ENCODE measurements at regions not wholly inside any gene's neighbourhood (a gene's known extent, or its start where the extent isn't known, plus 50 kb on each side); places are given as distances from the start of the nearest gene placed in this dataset.
"Not testable (repeated sequence)": the region's sequence is repeated elsewhere in the genome, so short reads cannot be mapped to it uniquely, and the experiment has no call there.

DNA sequence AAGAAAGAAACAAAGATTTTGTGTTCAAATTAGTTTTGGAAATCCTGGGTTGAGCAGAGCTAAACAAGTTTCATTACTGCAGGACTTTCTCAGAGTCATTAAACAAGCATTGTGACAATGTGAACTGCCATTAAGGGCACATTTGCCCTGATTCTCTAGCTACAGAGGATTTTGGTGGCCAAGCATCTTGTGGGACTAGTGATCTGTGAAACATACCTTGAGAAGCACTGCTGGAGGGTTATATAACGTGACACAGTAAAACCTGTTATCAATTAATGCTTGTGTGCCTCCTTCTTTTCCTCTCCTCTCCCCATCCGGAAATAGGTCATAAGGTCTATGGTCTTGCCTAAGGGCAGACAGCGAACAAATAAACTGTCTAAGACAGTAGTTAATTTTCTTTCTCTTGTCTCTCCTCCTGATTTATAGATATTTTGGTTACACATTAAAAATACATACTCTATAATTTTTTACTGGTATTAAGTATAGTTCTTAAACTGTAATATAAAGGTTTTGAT lies 167.3 kb upstream of the NANOGP8 start:
- Histone ChIP-seq H3K4me3 (ENCODE audit: extremely low read depth, insufficient read depth, low read length, poor library complexity, severe bottlenecking) (no peak overlapping the region), H3K36me3 (ENCODE audit: control insufficient read depth, insufficient read depth, low read length) (no peaks in the 10 kb centered on the region), H3K9me3 (ENCODE audit: control insufficient read depth, low read length) (no peaks in the 10 kb centered on the region), H3K4me1 (ENCODE audit: control insufficient read depth, insufficient read depth, low read length, poor library complexity, severe bottlenecking) (no peaks in the 10 kb centered on the region), H3K27ac (ENCODE audit: low read depth, low read length, severe bottlenecking) (no peak overlapping the region)
- WGBS, 2 experiments (ENCODE audit: insufficient coverage in 2 of 2): 75 to 100% methylated on average over 1 to 2 of the region's 3 CpGs

DNA sequence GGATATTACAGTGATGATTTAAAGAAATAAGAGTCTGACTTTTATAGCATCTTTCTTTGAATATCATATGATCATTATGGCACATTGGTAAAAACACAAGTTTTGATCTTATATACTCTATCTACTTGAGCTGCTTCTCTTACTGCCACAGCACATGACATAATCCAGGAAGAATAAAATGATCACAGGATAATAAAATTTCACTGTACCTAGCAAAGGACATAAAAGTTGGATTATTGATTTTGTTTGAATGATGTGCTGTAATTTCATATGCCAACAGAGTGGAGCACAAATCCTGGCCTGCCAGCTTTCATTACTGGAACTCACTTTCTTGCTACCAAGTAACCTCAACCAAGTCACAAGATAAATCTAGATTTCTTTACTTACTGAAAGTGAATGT lies 162.1 kb upstream of the NANOGP8 start:
- no peak overlapping the region for H3K4me3 ChIP-seq (ENCODE audit: extremely low read depth, insufficient read depth, low read length, poor library complexity, severe bottlenecking)
- no peaks in the 10 kb centered on the region for H3K9me3 ChIP-seq (ENCODE audit: control insufficient read depth, low read length)

DNA sequence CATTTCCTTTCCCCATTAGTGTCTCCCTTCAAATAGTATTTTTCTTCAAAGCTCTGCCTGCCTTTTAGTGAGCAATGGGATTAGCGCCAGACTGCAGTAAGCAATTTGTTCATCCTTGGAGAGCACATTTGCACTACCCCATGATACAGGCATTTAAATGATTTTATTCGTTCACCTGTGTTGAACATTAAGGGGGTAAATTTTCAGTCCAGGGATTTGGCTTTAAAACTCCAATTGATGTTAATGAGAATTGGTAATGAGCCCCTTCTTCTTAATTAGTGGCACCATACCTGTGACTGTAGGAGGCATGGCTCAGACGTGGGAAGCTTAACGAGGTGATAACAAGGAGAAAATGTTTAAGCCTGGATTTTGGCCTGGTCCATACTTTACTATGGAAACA lies 161.4 kb upstream of the NANOGP8 start:
- H3K36me3 ChIP-seq (ENCODE audit: control insufficient read depth, insufficient read depth, low read length): no peaks in the 10 kb centered on the region
- H3K4me3 ChIP-seq (ENCODE audit: extremely low read depth, insufficient read depth, low read length, poor library complexity, severe bottlenecking): no peak overlapping the region
- H3K4me1 ChIP-seq (ENCODE audit: control insufficient read depth, insufficient read depth, low read length, poor library complexity, severe bottlenecking): no peaks in the 10 kb centered on the region
- 72% methylated on average over 2 of the region's 4 CpGs; no CpG with 5 or more reads in 1 of the 2 experiments for WGBS, 2 experiments (ENCODE audit: insufficient coverage in 2 of 2)
- H3K9me3 ChIP-seq (ENCODE audit: control insufficient read depth, low read length): no peaks in the 10 kb centered on the region
- no peak overlapping the region for H3K27ac ChIP-seq (ENCODE audit: low read depth, low read length, severe bottlenecking)

More for the DNA sequence above, 162.1 kb upstream of the NANOGP8 start:
- H3K27ac ChIP-seq (ENCODE audit: low read depth, low read length, severe bottlenecking): no peak overlapping the region
- H3K4me1 ChIP-seq (ENCODE audit: control insufficient read depth, insufficient read depth, low read length, poor library complexity, severe bottlenecking): no peaks in the 10 kb centered on the region
- H3K36me3 ChIP-seq (ENCODE audit: control insufficient read depth, insufficient read depth, low read length): no peaks in the 10 kb centered on the region

DNA sequence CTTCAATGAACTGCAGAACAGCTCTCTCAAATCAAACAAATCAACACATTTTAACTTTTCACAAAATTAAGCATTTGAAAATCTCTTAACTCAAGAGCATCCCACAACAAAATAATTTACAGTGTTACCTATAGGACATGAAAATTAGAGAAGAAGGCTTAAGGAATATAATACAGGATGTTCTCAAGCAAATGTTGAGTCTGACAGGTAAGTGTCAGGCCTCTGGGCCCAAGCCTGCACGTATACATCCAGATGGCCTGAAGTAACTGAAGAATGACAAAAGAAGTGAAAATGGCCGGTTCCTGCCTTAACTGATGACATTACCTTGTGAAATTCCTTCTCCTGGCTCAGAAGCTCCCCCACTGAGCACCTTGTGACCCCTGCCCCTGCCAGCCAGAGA lies 160.6 kb upstream of the NANOGP8 start:
- H3K27ac ChIP-seq (ENCODE audit: low read depth, low read length, severe bottlenecking): not testable (repeated sequence)

DNA sequence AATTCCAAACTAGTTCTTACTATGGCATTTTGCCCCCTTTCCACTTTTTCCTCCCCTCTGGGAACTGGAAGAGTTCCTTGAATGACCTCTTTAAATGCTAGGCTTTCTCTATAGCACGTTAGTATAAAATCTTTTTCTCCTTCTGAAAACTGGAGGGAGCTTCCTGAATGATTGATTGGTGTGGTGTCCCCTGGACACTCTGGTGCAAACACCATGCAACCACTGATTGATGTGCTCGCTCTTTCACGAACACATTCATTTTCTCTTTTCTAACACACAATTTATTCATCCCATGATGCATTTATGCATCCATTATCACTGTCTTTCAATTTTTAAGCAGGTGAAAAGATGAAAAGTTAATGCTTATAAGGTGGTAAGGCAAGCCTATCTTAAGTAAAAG lies 159.1 kb upstream of the NANOGP8 start:
- no peaks in the 10 kb centered on the region for H3K36me3 ChIP-seq (ENCODE audit: control insufficient read depth, insufficient read depth, low read length)
- H3K9me3 ChIP-seq (ENCODE audit: control insufficient read depth, low read length): no peaks in the 10 kb centered on the region
- no peaks in the 10 kb centered on the region for H3K4me1 ChIP-seq (ENCODE audit: control insufficient read depth, insufficient read depth, low read length, poor library complexity, severe bottlenecking)
- H3K27ac ChIP-seq (ENCODE audit: low read depth, low read length, severe bottlenecking): no peak overlapping the region
- no peak overlapping the region for H3K4me3 ChIP-seq (ENCODE audit: extremely low read depth, insufficient read depth, low read length, poor library complexity, severe bottlenecking)
- no CpG with 5 or more reads among the region's 3 CpGs for WGBS, 2 experiments (ENCODE audit: insufficient coverage in 2 of 2)

More for the DNA sequence above, 160.6 kb upstream of the NANOGP8 start:
- H3K9me3 ChIP-seq (ENCODE audit: control insufficient read depth, low read length); H3K36me3 ChIP-seq (ENCODE audit: control insufficient read depth, insufficient read depth, low read length); H3K4me1 ChIP-seq (ENCODE audit: control insufficient read depth, insufficient read depth, low read length, poor library complexity, severe bottlenecking); H3K4me3 ChIP-seq (ENCODE audit: extremely low read depth, insufficient read depth, low read length, poor library complexity, severe bottlenecking): not testable (repeated sequence)
- WGBS, 2 experiments (ENCODE audit: insufficient coverage in 2 of 2): 33% methylated on average over 1 of the region's 2 CpGs; no CpG with 5 or more reads in 1 of the 2 experiments

DNA sequence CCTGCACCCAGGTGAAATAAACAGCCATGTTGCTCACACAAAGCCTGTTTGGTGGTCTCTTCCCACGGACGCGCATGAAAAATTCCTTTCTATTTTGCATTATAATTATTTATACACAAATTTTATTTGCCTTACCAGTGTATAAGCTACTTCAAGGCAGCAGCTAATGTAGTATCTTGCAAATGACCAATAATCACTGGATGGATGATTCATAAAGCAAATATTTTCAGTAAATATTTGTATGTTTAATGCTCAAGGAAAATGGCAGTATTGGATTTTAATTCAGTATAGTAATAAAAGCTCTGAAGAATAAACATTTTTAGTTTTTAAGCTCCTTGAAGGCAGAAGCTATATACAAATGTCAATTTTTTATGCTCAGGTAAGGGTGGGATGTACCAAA lies 158.7 kb upstream of the NANOGP8 start:
- Histone ChIP-seq H3K4me1 (ENCODE audit: control insufficient read depth, insufficient read depth, low read length, poor library complexity, severe bottlenecking) (no peaks in the 10 kb centered on the region), H3K9me3 (ENCODE audit: control insufficient read depth, low read length) (no peaks in the 10 kb centered on the region), H3K36me3 (ENCODE audit: control insufficient read depth, insufficient read depth, low read length) (no peaks in the 10 kb centered on the region), H3K27ac (ENCODE audit: low read depth, low read length, severe bottlenecking) (no peak overlapping the region), H3K4me3 (ENCODE audit: extremely low read depth, insufficient read depth, low read length, poor library complexity, severe bottlenecking) (no peak overlapping the region)
- no CpG with 5 or more reads among the region's 3 CpGs for WGBS, 2 experiments (ENCODE audit: insufficient coverage in 2 of 2)

DNA sequence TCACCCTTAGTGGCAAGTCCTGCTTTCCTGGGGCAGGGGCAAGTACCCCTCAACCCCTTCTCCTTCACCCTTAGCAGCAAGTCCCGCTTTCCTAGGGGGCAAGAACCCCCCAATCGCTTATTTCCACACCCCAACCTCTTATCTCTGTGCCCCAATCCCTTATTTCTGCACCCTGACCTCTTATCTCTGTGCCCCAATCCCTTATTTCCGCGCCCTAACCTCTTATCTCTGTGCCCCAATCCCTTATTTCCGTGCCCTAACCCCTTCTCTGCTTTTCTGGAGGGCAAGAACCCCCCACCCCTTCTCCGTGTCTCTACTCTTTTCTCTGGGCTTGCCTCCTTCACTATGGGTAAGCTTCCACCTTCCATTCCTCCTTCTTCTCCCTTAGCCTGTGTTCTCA lies 154.6 kb upstream of the NANOGP8 start:
- not testable (repeated sequence) for H3K36me3 ChIP-seq (ENCODE audit: control insufficient read depth, insufficient read depth, low read length); H3K4me3 ChIP-seq (ENCODE audit: extremely low read depth, insufficient read depth, low read length, poor library complexity, severe bottlenecking); H3K4me1 ChIP-seq (ENCODE audit: control insufficient read depth, insufficient read depth, low read length, poor library complexity, severe bottlenecking); H3K27ac ChIP-seq (ENCODE audit: low read depth, low read length, severe bottlenecking); H3K9me3 ChIP-seq (ENCODE audit: control insufficient read depth, low read length)
- WGBS, 2 experiments (ENCODE audit: insufficient coverage in 2 of 2): 93% methylated on average over 3 of the region's 6 CpGs; no CpG with 5 or more reads in 1 of the 2 experiments

DNA sequence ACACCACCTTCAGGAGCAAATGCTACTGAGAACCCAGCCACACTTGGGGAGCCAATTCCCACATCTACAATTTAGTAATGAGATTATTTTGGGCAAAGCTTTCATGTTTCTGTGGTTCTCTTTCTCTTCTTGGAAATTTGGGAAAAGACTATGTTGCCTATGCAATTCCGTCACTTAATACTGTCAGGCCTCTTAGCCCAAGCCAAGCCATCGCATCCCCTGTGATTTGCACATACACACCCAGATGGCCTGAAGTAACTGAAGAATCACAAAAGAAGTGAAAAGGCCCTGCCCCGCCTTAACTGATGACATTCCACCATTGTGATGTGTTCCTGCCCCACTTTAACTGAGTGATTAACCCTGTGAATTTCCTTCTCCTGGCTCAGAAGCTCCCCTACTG lies 153.4 kb upstream of the NANOGP8 start:
- H3K27ac ChIP-seq (ENCODE audit: low read depth, low read length, severe bottlenecking); H3K4me1 ChIP-seq (ENCODE audit: control insufficient read depth, insufficient read depth, low read length, poor library complexity, severe bottlenecking); H3K4me3 ChIP-seq (ENCODE audit: extremely low read depth, insufficient read depth, low read length, poor library complexity, severe bottlenecking); H3K36me3 ChIP-seq (ENCODE audit: control insufficient read depth, insufficient read depth, low read length); H3K9me3 ChIP-seq (ENCODE audit: control insufficient read depth, low read length): not testable (repeated sequence)
- WGBS, 2 experiments (ENCODE audit: insufficient coverage in 2 of 2): 55 to 85% methylated on average over 2 of the region's 3 CpGs

DNA sequence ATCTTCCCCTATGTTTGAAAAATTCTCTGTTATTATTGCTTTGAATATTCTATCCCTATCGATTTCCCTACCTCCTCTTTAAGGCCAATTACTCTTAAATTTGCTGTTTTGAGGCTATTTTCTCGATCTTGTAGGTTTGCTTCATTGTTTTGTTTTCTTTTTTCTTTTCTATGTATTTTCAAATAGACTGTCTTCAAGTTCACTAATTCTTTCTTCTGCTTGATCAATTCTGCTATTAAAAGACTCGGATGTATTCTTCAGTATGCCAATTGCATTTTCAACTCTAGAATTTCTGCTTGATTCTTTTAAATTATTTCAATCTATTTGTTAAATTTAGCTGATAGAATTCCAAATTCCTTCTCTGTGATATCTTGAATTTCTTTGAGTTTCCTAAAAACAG lies 144.0 kb upstream of the NANOGP8 start:
- peaks cover 9% of the 10 kb centered on the region for H3K9me3 ChIP-seq (ENCODE audit: control insufficient read depth, low read length)
- H3K27ac ChIP-seq (ENCODE audit: low read depth, low read length, severe bottlenecking): no peak overlapping the region
- no peaks in the 10 kb centered on the region for H3K36me3 ChIP-seq (ENCODE audit: control insufficient read depth, insufficient read depth, low read length)
- no peak overlapping the region for H3K4me3 ChIP-seq (ENCODE audit: extremely low read depth, insufficient read depth, low read length, poor library complexity, severe bottlenecking)
- 100% methylated on average over 1 of the region's 3 CpGs; no CpG with 5 or more reads in 1 of the 2 experiments for WGBS, 2 experiments (ENCODE audit: insufficient coverage in 2 of 2)
- H3K4me1 ChIP-seq (ENCODE audit: control insufficient read depth, insufficient read depth, low read length, poor library complexity, severe bottlenecking): no peaks in the 10 kb centered on the region

DNA sequence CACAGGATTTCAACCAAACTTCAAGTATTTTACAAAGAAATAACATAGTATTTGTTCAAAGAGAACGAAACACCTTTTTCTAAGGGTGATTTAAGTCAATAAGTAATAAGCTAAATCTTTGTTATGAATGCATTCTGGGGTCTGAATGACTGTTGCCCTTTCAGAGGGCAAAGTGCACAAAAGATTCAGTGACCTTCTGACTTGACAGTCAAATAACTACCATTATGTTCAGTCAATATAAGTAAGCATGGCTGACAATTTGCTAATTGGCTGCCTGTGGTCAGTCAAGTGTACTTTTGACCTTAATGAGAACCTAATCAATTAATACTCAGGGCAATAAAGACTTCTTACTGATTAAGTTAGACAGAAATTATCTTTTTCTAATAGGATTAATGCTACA lies 133.1 kb upstream of the NANOGP8 start:
- Histone ChIP-seq H3K4me3 (ENCODE audit: extremely low read depth, insufficient read depth, low read length, poor library complexity, severe bottlenecking) (no peak overlapping the region), H3K36me3 (ENCODE audit: control insufficient read depth, insufficient read depth, low read length) (no peaks in the 10 kb centered on the region), H3K27ac (ENCODE audit: low read depth, low read length, severe bottlenecking) (no peak overlapping the region), H3K9me3 (ENCODE audit: control insufficient read depth, low read length) (no peaks in the 10 kb centered on the region), H3K4me1 (ENCODE audit: control insufficient read depth, insufficient read depth, low read length, poor library complexity, severe bottlenecking) (no peaks in the 10 kb centered on the region)
- no CpG with 5 or more reads among the region's 1 CpG for WGBS, 2 experiments (ENCODE audit: insufficient coverage in 2 of 2)

DNA sequence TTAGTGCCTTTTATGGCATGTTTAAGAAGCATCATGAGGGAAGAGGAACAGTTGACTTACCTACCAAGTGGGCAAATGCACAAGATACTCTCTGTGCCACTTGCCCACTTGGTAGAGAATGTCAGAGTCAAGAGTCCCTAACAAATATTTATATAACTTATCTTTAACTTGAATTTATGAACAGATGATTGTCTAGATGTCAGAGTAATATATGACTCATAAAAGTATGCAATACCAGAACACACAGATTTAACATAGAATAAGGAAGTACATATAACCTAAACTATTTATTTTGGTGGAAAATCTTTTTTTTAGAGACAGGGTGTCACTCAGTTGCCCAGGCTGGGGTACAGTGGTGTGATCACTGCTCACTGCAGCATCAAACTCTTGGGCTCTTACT lies 130.0 kb upstream of the NANOGP8 start:
- H3K4me3 ChIP-seq (ENCODE audit: extremely low read depth, insufficient read depth, low read length, poor library complexity, severe bottlenecking): no peak overlapping the region
- H3K4me1 ChIP-seq (ENCODE audit: control insufficient read depth, insufficient read depth, low read length, poor library complexity, severe bottlenecking): no peaks in the 10 kb centered on the region
- H3K36me3 ChIP-seq (ENCODE audit: control insufficient read depth, insufficient read depth, low read length): no peaks in the 10 kb centered on the region
- H3K9me3 ChIP-seq (ENCODE audit: control insufficient read depth, low read length): no peaks in the 10 kb centered on the region
- no peak overlapping the region for H3K27ac ChIP-seq (ENCODE audit: low read depth, low read length, severe bottlenecking)

All from mesodermal cell (in vitro differentiated cells).